T-helper 17 cell (primary cell): ENCODE measurements at regions not wholly inside any gene's neighbourhood (a gene's known extent, or its start where the extent isn't known, plus 50 kb on each side); places are given as distances from the start of the nearest gene placed in this dataset.
"Not testable (repeated sequence)": the region's sequence is repeated elsewhere in the genome, so short reads cannot be mapped to it uniquely, and the experiment has no call there.

ENCODE experiments used
- ATAC-seq: fragments of 150-1000 bp; cut with Tn5 transposase; 2 replicates; pipeline ENCODE4 v1.10.0; 2021; ENCODE audit warnings: mild to moderate bottlenecking, moderate library complexity
- DNase-seq, 3 donors: peaks; one replicate each; pipeline versions ENCODE4 v3.0.0 to v3.0.0-alpha.2; 2020 to 2021
- H3K9me3 ChIP-seq: one replicate; pipeline ENCODE4 v1.7.0; 2013; ENCODE audit warnings: low read length, mild to moderate bottlenecking; ENCODE audit not compliant: control insufficient read depth, poor library complexity, severe bottlenecking
- H3K27ac Mint-ChIP-seq: one replicate; pipeline ENCODE4 v1.8.0; 2022; ENCODE audit warnings: mild to moderate bottlenecking, moderate library complexity, mixed read lengths
- H3K27me3 Mint-ChIP-seq: one replicate; pipeline ENCODE4 v1.8.0; 2022; ENCODE audit warnings: mixed read lengths
- H3K36me3 Mint-ChIP-seq: one replicate; pipeline ENCODE4 v1.8.0; 2022; ENCODE audit warnings: low read depth, mixed read lengths
- H3K4me1 Mint-ChIP-seq: one replicate; pipeline ENCODE4 v1.8.0; 2022; ENCODE audit warnings: mild to moderate bottlenecking, mixed read lengths
- H3K4me3 Mint-ChIP-seq: one replicate; pipeline ENCODE4 v1.8.0; 2022; ENCODE audit warnings: mild to moderate bottlenecking, moderate library complexity, mixed read lengths

DNA sequence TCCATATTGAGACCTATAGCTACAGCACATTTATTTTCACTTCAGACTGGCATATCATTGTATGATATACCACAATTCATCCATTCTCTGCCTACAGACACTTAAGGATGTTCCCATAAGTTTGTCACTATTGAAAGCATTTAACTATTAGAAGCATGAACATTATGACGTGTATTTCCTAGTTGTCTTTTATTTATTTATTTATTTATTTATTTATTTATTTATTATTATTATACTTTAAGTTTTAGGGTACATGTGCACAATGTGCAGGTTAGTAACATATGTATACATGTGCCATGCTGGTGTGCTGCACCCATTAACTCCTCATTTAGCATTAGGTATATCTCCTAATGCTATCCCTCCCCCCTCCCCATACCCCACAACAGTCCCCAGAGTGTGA lies 448.0 kb downstream of the TMEM232 start:
- not testable (repeated sequence) for DNase-seq, H3K27me3 Mint-ChIP-seq, H3K27ac Mint-ChIP-seq, H3K4me1 Mint-ChIP-seq, H3K36me3 Mint-ChIP-seq, H3K4me3 Mint-ChIP-seq, H3K9me3 ChIP-seq, ATAC-seq

DNA sequence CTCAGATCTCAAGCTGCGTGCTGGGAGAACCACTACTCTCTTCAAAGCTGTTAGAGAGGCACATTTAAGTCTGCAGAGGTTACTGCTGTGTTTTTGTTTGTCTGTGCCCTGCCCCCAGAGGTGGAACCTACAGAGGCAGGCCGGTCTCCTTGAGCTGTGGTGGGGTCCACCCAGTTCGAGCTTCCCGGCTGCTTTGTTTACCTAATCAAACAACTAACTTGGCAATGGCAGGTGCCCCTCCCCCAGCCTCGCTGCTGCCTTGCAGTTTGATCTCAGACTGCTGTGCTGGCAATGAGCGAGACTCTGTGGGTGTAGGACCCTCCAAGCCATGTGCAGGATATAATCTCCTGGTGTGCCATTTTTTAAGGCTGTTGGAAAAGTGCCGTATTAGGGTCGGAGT lies 442.4 kb downstream of the TMEM232 start:
- H3K27ac Mint-ChIP-seq, H3K4me3 Mint-ChIP-seq, DNase-seq, H3K27me3 Mint-ChIP-seq, H3K36me3 Mint-ChIP-seq, H3K4me1 Mint-ChIP-seq, H3K9me3 ChIP-seq, ATAC-seq: not testable (repeated sequence)

DNA sequence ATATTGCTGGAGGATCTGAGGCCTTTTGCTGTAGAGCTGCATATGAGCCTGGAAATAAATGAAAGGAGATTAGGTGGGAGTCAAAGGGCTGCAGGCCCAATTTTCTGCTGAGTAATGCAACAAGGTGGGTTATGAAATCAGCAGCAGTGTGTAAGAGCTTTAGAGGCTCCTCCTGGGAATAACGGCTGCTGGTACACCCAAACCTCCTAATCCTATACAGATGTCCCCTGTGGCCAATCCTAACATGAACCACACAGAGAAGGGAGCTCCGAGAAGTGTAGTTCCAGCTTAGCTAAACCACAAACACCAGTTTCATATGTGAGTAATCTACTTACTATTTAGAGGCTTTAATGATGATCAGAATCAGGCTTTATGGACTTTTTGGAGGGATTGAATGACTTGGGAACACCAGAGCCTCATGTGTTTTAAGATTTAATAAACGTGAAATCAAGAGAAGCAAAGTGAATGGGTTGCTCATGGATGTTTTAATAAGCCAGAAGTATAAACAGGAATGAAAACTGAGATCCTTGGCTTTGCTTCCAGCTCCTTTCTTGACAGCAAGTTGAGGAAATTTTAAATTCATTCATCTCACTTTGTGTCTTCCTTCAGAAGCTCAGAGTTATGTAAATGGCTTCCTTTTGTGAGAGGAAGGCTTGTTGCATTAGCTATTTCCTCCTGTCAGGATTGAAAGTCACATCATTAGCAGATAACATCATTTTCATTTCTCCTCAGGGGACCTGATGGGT lies 437.5 kb downstream of the TMEM232 start:
- no peak for DNase-seq
- no peak overlapping the region for H3K4me3 Mint-ChIP-seq
- H3K27ac Mint-ChIP-seq: no peak overlapping the region
- no peak for ATAC-seq
- H3K36me3 Mint-ChIP-seq: no peaks in the 10 kb centered on the region
- H3K4me1 Mint-ChIP-seq: no peaks in the 10 kb centered on the region
- no peaks in the 10 kb centered on the region for H3K9me3 ChIP-seq
- H3K27me3 Mint-ChIP-seq: no peaks in the 10 kb centered on the region

GRCh38 chr5:110289512-110289810 lies 437.0 kb downstream of the TMEM232 start:
- no peak for DNase-seq
- no peaks in the 10 kb centered on the region for H3K9me3 ChIP-seq
- Mint-ChIP-seq H3K27me3 (no peaks in the 10 kb centered on the region), H3K27ac (no peak overlapping the region), H3K4me1 (no peaks in the 10 kb centered on the region), H3K36me3 (no peaks in the 10 kb centered on the region), H3K4me3 (no peak overlapping the region)
- ATAC-seq: no peak

- no peaks in the 10 kb centered on the region for H3K4me1 Mint-ChIP-seq
- no peak overlapping the region for H3K4me3 Mint-ChIP-seq
- no peak for ATAC-seq
- DNase-seq: no peak
- H3K27ac Mint-ChIP-seq: no peak overlapping the region
- H3K36me3 Mint-ChIP-seq: no peaks in the 10 kb centered on the region
- H3K9me3 ChIP-seq: no peaks in the 10 kb centered on the region
- H3K27me3 Mint-ChIP-seq: no peaks in the 10 kb centered on the region
Observed at GRCh38 chr5:110290542-110290941, 435.9 kb downstream of the TMEM232 start.

DNA sequence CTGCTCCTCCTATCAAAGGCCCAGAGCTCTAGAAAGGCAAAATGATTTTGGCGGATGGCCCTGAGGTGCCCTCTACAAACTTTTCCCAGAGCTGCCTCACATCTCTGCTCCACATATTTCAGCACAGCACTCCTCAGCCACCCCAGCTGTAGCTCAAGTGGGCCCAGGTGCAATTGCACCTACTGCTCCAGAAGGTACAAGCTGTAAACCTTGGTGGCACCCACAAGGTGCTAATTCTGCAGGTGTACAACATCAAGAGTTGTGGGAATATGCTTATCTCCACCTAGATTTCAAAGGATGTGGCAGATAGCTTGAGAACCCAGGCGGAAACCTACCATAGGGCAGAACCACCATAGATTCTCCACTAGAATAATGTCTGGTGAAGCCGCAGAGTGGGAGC lies 432.2 kb downstream of the TMEM232 start:
- Mint-ChIP-seq H3K27me3 (peaks cover 6% of the 10 kb centered on the region), H3K27ac (no peak overlapping the region), H3K36me3 (no peaks in the 10 kb centered on the region), H3K4me1 (no peaks in the 10 kb centered on the region), H3K4me3 (no peak overlapping the region)
- H3K9me3 ChIP-seq: no peaks in the 10 kb centered on the region
- ATAC-seq: no peak
- DNase-seq: no peak

GRCh38 chr5:110297152-110297670 lies 429.3 kb downstream of the TMEM232 start:
- ATAC-seq: no peak
- Mint-ChIP-seq H3K4me3 (no peak overlapping the region), H3K27ac (no peak overlapping the region), H3K4me1 (no peaks in the 10 kb centered on the region), H3K36me3 (no peaks in the 10 kb centered on the region), H3K27me3 (peaks cover 6% of the 10 kb centered on the region)
- DNase-seq: no peak
- H3K9me3 ChIP-seq: no peaks in the 10 kb centered on the region

DNA sequence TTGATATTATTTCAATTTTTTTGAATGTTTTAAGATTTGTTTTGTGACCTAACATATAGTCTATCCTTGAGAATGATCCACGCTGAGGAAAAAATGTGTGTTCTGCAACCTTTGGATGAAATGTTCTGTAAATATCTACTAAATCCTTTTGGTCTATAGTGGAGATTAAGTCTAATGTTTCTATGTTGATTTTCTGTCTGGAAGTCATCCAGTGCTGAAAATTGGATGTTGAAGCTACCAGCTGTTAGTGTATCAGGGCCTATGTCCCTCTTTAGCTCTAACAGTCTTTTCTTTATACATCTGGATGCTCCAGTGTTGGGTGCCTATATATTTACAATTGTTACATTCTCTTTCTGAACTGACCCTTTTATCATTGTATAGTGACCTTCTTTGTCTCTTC lies 422.3 kb downstream of the TMEM232 start:
- Mint-ChIP-seq H3K27ac (no peak overlapping the region), H3K4me3 (no peak overlapping the region), H3K4me1 (no peaks in the 10 kb centered on the region), H3K27me3 (no peaks in the 10 kb centered on the region), H3K36me3 (peaks cover under 1% of the 10 kb centered on the region)
- no peak for ATAC-seq
- no peak for DNase-seq
- no peaks in the 10 kb centered on the region for H3K9me3 ChIP-seq

DNA sequence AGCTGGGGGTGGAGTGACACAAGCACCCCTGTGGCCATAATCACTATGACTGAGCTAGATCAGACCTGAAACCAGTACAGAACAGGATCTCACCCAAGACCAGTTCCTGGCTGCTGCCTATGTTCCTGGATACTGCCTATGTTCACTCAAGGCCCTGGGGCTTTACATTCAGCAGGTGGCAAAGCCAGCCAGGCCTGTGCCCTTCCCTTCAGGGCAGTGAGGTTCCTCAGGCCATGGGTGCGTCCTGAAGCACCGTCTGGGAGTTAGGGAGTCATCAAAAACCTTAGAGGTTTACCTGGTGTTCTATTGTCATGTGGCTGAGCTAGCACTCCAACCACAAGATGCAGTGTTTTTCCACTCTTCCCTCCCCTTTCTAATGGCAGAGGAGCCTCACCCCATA lies 419.8 kb downstream of the TMEM232 start:
- no peak overlapping the region for H3K4me3 Mint-ChIP-seq
- no peaks in the 10 kb centered on the region for H3K27me3 Mint-ChIP-seq
- H3K4me1 Mint-ChIP-seq: no peaks in the 10 kb centered on the region
- no peak for ATAC-seq
- H3K36me3 Mint-ChIP-seq: peaks cover 2% of the 10 kb centered on the region
- H3K9me3 ChIP-seq: no peaks in the 10 kb centered on the region
- no peak for DNase-seq
- no peak overlapping the region for H3K27ac Mint-ChIP-seq

GRCh38 chr5:110309222-110309621 lies 417.2 kb downstream of the TMEM232 start:
- Mint-ChIP-seq H3K27me3 (no peaks in the 10 kb centered on the region), H3K36me3 (peaks cover 2% of the 10 kb centered on the region), H3K4me3 (no peak overlapping the region), H3K27ac (no peak overlapping the region), H3K4me1 (no peaks in the 10 kb centered on the region)
- DNase-seq (no peak), ATAC-seq (no peak)
- H3K9me3 ChIP-seq: no peaks in the 10 kb centered on the region

DNA sequence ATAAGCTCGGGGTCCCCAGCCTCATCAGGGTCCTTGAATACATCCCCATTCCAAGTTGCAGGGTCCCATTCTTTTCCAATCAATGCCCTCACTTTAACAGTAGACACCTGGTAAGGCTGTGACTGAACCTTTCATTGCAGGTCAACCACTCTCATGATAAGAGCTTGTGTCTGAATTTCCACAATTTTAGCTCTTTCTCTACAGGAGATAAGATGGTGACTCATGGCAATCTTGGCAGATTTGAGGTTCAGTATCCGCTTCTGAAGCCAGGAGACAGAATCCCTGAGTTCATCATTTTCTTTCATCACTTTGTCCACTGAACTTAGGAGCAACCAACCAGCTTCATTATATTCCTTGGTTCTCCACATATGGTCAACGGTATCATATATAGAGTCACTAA lies 409.9 kb downstream of the TMEM232 start:
- H3K4me1 Mint-ChIP-seq, H3K27me3 Mint-ChIP-seq, H3K27ac Mint-ChIP-seq, H3K36me3 Mint-ChIP-seq, H3K9me3 ChIP-seq, DNase-seq, ATAC-seq, H3K4me3 Mint-ChIP-seq: not testable (repeated sequence)

- Mint-ChIP-seq H3K27me3 (no peaks in the 10 kb centered on the region), H3K36me3 (no peaks in the 10 kb centered on the region), H3K27ac (no peak overlapping the region), H3K4me1 (no peaks in the 10 kb centered on the region), H3K4me3 (no peak overlapping the region)
- ATAC-seq: no peak
- no peaks in the 10 kb centered on the region for H3K9me3 ChIP-seq
- no peak for DNase-seq
Observed at GRCh38 chr5:110321117-110321516, 405.4 kb downstream of the TMEM232 start.

DNA sequence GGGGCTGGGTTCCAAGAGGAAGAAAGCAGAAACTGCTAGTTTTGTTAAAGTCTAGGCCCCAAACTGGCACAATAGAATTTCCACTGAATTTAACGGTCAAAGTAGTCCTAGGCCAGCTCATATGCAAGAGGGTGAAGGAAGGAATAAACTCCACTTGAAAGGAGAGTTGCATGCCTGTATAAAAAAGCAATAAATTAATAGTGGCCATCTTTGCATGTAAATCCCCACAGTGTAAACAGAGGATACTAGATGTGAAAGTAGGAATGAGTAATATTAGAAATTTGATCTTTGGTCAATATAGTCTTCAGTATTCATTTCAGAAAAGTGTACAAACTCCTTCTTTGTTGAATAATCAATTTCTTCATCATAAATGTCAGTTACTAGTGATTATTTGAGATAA lies 403.1 kb downstream of the TMEM232 start:
- no peaks in the 10 kb centered on the region for H3K4me1 Mint-ChIP-seq
- no peak overlapping the region for H3K27ac Mint-ChIP-seq
- H3K27me3 Mint-ChIP-seq: no peaks in the 10 kb centered on the region
- no peak for ATAC-seq
- no peak for DNase-seq
- no peak overlapping the region for H3K4me3 Mint-ChIP-seq
- H3K36me3 Mint-ChIP-seq: no peaks in the 10 kb centered on the region
- H3K9me3 ChIP-seq: no peaks in the 10 kb centered on the region

DNA sequence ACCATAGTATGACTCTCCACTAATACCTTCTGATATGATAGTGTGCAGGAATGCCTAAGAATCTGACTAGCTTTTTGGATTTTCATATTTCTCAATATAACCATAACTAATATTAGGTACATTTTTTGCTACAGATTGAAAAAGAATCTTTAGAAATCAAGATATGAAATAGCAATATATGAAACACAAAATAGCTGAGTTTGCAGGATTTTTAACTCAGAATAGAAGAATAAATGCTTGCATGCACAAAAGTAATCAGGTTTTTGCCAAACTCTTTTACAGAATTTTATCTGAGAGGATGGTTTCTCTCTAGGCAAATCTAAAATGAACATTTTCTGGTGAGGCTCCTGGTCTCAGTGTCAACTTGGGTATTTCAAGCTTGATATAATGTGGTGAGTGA lies 402.6 kb downstream of the TMEM232 start:
- Mint-ChIP-seq H3K36me3 (no peaks in the 10 kb centered on the region), H3K4me3 (no peak overlapping the region), H3K27ac (no peak overlapping the region), H3K27me3 (no peaks in the 10 kb centered on the region), H3K4me1 (no peaks in the 10 kb centered on the region)
- DNase-seq: no peak
- ATAC-seq: no peak
- H3K9me3 ChIP-seq: no peaks in the 10 kb centered on the region
